ENCODE measurements at regions not wholly inside any gene's neighbourhood (a gene's known extent, or its start where the extent isn't known, plus 50 kb on each side); places are given as distances from the start of the nearest gene placed in this dataset.

DNA sequence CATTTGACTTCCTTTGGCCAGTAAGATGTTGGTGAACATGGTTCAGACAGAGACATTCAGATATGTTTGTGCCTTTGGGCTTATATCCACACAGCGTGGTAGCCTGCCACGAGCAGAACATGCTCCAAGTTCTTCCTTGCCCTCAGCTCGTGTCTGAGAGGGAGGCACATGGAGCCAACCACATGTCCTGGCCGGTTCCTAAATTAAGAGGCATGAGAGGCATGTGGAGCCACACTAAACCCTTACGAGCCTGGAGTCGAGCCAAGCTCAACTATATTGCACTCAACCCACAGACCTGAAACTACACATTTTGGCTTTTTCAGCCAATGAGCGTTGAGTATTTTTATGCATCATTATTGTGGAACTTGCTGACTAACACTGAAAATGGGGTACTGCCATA is 133.7 kb upstream of the KCNK1 start:
- Mint-ChIP-seq H3K27ac (no peak overlapping the region), H3K9me3 (no peaks in the 10 kb centered on the region), H3K36me3 (peaks cover 0 to 4% (median 0%) of the 10 kb centered on the region in 3 donors), H3K4me1 (no peaks in the 10 kb centered on the region), H3K27me3 (peaks cover 4 to 30% of the 10 kb centered on the region in 2 donors), H3K4me3 (no peak overlapping the region)
- Histone ChIP-seq H3K9me3 (ENCODE audit: low read length) (no peaks in the 10 kb centered on the region), H3K4me3 (ENCODE audit: low read length) (no peak overlapping the region), H3K36me3 (ENCODE audit: insufficient read depth, low read length) (no peaks in the 10 kb centered on the region), H3K4me1 (ENCODE audit: insufficient read depth, low read length) (no peaks in the 10 kb centered on the region), H3K27me3 (ENCODE audit: insufficient read depth, low read length, poor library complexity, severe bottlenecking) (no peaks in the 10 kb centered on the region), H3K27ac (ENCODE audit: low read depth, low read length) (no peak overlapping the region)
- ChIA-PET CTCF (no interaction called here), POLR2A (no interaction called here)
- no peak for DNase-seq

DNA sequence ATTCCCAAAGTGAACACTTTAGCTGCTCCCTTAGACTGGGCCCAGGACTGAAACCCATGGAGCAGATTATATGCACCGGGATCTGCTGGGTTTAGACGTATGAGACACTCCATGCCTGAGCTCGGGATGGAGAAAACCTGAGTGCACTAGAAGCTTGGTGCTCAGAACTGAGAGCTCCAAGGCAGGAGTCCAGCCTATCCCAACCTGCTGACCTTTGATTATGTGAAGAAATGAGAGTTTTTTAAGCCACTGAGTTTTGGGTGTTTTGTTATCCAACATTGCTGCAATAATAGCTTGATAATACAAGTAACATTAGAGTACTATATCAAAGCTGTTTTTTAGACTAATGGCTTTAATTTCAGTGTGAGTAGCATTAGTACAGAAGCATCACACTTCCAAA is 131.5 kb upstream of the KCNK1 start:
- H3K4me3 ChIP-seq (ENCODE audit: low read length), result no peak overlapping the region
- no peaks in the 10 kb centered on the region for H3K4me1 ChIP-seq (ENCODE audit: insufficient read depth, low read length)
- H3K27me3 Mint-ChIP-seq, result peaks cover 4 to 25% of the 10 kb centered on the region in 2 donors
- H3K27ac ChIP-seq (ENCODE audit: low read depth, low read length), result no peak overlapping the region
- no peaks in the 10 kb centered on the region for H3K4me1 Mint-ChIP-seq
- H3K36me3 ChIP-seq (ENCODE audit: insufficient read depth, low read length), result no peaks in the 10 kb centered on the region
- H3K9me3 ChIP-seq (ENCODE audit: low read length), result no peaks in the 10 kb centered on the region
- no peak overlapping the region for H3K27ac Mint-ChIP-seq
- no peaks in the 10 kb centered on the region for H3K9me3 Mint-ChIP-seq
- ChIA-PET CTCF (no interaction called here), POLR2A (no interaction called here)
- peaks cover 0 to 4% (median 0%) of the 10 kb centered on the region in 3 donors for H3K36me3 Mint-ChIP-seq
- DNase-seq, result no peak
- no peak overlapping the region for H3K4me3 Mint-ChIP-seq
- H3K27me3 ChIP-seq (ENCODE audit: insufficient read depth, low read length, poor library complexity, severe bottlenecking), result no peaks in the 10 kb centered on the region

DNA sequence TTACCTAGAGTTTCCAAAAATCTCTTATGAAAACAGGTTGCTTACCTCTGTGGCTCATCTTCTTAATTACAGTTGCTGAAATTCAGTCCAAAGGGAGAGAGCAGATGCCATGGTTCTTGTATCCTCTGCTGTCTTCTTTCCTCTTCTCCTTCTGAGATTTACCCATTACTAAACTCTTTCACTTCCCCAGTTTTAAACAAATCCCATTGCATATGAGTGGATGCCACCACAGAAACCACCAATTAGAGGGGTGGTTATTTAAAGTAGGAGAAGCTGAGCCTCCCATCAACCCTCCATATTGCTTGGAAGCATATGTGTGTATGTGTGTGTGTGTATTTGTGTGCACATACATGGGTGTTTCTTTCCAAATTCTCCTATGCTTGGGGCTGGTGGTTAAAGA is 128.5 kb upstream of the KCNK1 start:
- Histone ChIP-seq H3K27me3 (ENCODE audit: insufficient read depth, low read length, poor library complexity, severe bottlenecking) (no peaks in the 10 kb centered on the region), H3K9me3 (ENCODE audit: low read length) (no peaks in the 10 kb centered on the region), H3K4me3 (ENCODE audit: low read length) (no peak overlapping the region), H3K27ac (ENCODE audit: low read depth, low read length) (no peak overlapping the region), H3K36me3 (ENCODE audit: insufficient read depth, low read length) (no peaks in the 10 kb centered on the region), H3K4me1 (ENCODE audit: insufficient read depth, low read length) (no peaks in the 10 kb centered on the region)
- POLR2A ChIA-PET, result no interaction called here
- DNase-seq, result no peak
- peaks cover 3 to 28% of the 10 kb centered on the region in 2 donors for H3K27me3 Mint-ChIP-seq
- H3K4me1 Mint-ChIP-seq, result no peaks in the 10 kb centered on the region
- H3K27ac Mint-ChIP-seq, result no peak overlapping the region
- H3K4me3 Mint-ChIP-seq, result no peak overlapping the region
- peaks cover 0 to 4% (median 0%) of the 10 kb centered on the region in 3 donors for H3K36me3 Mint-ChIP-seq
- CTCF ChIA-PET, result no interaction called here
- H3K9me3 Mint-ChIP-seq, result no peaks in the 10 kb centered on the region

DNA sequence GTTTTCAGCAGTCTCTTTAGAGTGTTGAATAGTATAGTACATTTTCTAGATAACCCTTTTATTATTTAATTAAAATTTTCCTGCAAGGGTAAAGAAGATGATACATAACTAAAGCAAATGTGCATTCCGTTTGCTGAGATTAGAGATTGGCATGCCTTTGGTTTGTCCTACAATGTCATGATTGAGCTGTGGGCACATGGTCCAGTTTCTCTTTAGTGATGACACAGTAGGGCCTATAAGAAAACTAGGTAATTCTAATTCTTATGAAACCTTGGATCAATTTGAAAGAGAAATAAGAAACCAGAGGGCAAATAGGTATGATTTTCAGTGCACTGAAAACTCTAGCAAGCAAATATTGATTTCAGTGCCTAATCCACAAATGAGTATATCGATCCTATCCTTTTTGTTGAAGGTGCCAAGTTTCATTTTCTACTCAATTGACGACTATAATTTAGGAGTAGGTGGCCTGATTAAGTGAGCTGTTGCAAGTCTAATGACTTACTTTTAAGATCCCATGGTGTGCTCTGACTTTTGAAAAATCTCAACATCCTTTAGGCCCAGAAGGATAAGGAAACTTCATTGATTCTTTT is 128.0 kb upstream of the KCNK1 start:
- CTCF ChIA-PET, result no interaction called here

DNA sequence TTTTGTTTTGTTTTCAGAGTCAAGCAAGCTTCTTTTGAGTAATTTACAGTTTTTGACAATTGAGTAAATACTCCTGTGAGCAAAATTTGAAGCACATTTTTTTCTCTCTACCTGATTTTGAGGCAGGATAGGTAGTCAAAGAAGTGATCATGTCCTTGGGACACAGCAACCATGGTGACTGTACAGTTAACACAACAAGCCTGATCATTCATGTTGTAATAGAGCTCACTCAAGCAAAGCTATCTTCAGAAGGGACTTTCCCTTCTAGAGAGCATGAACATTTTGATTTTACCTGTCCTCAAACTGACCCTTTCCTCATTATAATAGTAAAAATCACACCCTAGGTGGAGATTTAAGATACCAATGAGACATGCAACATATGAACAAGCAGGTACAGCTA is 126.5 kb upstream of the KCNK1 start:
- DNase-seq, result no peak
- Histone ChIP-seq H3K27me3 (ENCODE audit: insufficient read depth, low read length, poor library complexity, severe bottlenecking) (no peaks in the 10 kb centered on the region), H3K27ac (ENCODE audit: low read depth, low read length) (no peak overlapping the region), H3K4me3 (ENCODE audit: low read length) (no peak overlapping the region), H3K4me1 (ENCODE audit: insufficient read depth, low read length) (no peaks in the 10 kb centered on the region), H3K9me3 (ENCODE audit: low read length) (no peaks in the 10 kb centered on the region), H3K36me3 (ENCODE audit: insufficient read depth, low read length) (no peaks in the 10 kb centered on the region)
- ChIA-PET CTCF (no interaction called here), POLR2A (no interaction called here)
- Mint-ChIP-seq H3K4me3 (no peak overlapping the region), H3K4me1 (no peaks in the 10 kb centered on the region), H3K27ac (no peak overlapping the region), H3K9me3 (no peaks in the 10 kb centered on the region), H3K27me3 (peaks cover 3 to 26% of the 10 kb centered on the region in 2 donors), H3K36me3 (peaks cover 0 to 4% (median 0%) of the 10 kb centered on the region in 3 donors)

More for the DNA sequence above, 128.0 kb upstream of the KCNK1 start:
- Histone ChIP-seq H3K27me3 (ENCODE audit: insufficient read depth, low read length, poor library complexity, severe bottlenecking) (no peaks in the 10 kb centered on the region), H3K27ac (ENCODE audit: low read depth, low read length) (no peak overlapping the region), H3K9me3 (ENCODE audit: low read length) (no peaks in the 10 kb centered on the region), H3K4me3 (ENCODE audit: low read length) (no peak overlapping the region), H3K36me3 (ENCODE audit: insufficient read depth, low read length) (no peaks in the 10 kb centered on the region), H3K4me1 (ENCODE audit: insufficient read depth, low read length) (no peaks in the 10 kb centered on the region)
- no peak for DNase-seq
- H3K36me3 Mint-ChIP-seq, result peaks cover 0 to 4% (median 0%) of the 10 kb centered on the region in 3 donors
- no peaks in the 10 kb centered on the region for H3K9me3 Mint-ChIP-seq
- no peak overlapping the region for H3K27ac Mint-ChIP-seq
- peaks cover 3 to 28% of the 10 kb centered on the region in 2 donors for H3K27me3 Mint-ChIP-seq
- no peak overlapping the region for H3K4me3 Mint-ChIP-seq
- no peaks in the 10 kb centered on the region for H3K4me1 Mint-ChIP-seq
- POLR2A ChIA-PET, result no interaction called here

DNA sequence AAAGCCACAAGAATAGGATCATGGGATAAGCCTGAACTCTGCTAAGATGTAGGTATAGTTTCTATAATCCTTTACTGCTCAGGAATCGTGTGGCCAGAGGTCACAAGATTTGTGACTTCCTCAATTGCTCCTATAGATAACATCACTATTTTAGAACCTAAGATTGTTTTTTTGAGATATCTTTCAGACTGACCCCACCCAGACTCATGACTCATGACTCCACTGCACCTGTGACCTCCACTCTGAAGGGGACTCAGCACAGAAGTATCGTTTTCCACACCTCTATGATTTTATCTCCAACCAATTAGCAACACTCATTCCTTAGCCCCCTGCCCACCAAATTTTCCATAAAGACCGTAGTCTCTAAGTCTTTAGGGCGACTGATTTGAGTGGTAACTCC is 124.5 kb upstream of the KCNK1 start:
- no peak overlapping the region for H3K27ac Mint-ChIP-seq
- no peaks in the 10 kb centered on the region for H3K9me3 Mint-ChIP-seq
- H3K4me1 ChIP-seq (ENCODE audit: insufficient read depth, low read length), result no peaks in the 10 kb centered on the region
- DNase-seq, result no peak
- H3K4me3 Mint-ChIP-seq, result no peak overlapping the region
- H3K36me3 ChIP-seq (ENCODE audit: insufficient read depth, low read length), result no peaks in the 10 kb centered on the region
- H3K27me3 Mint-ChIP-seq, result peaks cover 3 to 26% of the 10 kb centered on the region in 2 donors
- H3K9me3 ChIP-seq (ENCODE audit: low read length), result no peaks in the 10 kb centered on the region
- CTCF ChIA-PET, result no interaction called here
- no peak overlapping the region for H3K27ac ChIP-seq (ENCODE audit: low read depth, low read length)
- H3K27me3 ChIP-seq (ENCODE audit: insufficient read depth, low read length, poor library complexity, severe bottlenecking), result no peaks in the 10 kb centered on the region
- POLR2A ChIA-PET, result no interaction called here
- H3K4me1 Mint-ChIP-seq, result no peaks in the 10 kb centered on the region
- no peak overlapping the region for H3K4me3 ChIP-seq (ENCODE audit: low read length)
- no peaks in the 10 kb centered on the region for H3K36me3 Mint-ChIP-seq

DNA sequence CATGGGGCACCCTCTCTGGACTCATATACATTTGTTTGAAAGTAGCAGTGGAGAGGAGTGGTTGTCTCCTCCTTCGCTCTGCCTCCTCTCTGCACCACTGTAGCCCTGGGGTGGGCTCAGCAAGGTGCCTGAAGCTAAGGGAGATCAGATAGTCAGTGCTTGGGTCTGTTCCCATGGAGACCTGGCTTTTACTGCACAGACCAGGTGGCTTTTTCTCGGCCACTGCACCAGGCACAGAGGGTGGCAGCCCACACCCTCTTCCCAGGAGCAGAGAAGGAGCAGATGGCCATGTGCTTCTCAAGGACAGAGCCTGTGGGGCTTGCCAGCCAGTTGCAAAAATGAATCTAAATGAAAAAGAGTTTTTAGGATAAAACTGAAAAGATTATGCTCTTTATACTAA is 123.4 kb upstream of the KCNK1 start:
- H3K4me1 Mint-ChIP-seq, result no peaks in the 10 kb centered on the region
- H3K4me3 ChIP-seq (ENCODE audit: low read length), result no peak overlapping the region
- H3K27ac ChIP-seq (ENCODE audit: low read depth, low read length), result no peak overlapping the region
- no peaks in the 10 kb centered on the region for H3K36me3 Mint-ChIP-seq
- no peaks in the 10 kb centered on the region for H3K9me3 ChIP-seq (ENCODE audit: low read length)
- ChIA-PET POLR2A (no interaction called here), CTCF (no interaction called here)
- no peak overlapping the region for H3K4me3 Mint-ChIP-seq
- H3K9me3 Mint-ChIP-seq, result no peaks in the 10 kb centered on the region
- DNase-seq, result no peak
- H3K27me3 ChIP-seq (ENCODE audit: insufficient read depth, low read length, poor library complexity, severe bottlenecking), result no peaks in the 10 kb centered on the region
- no peaks in the 10 kb centered on the region for H3K36me3 ChIP-seq (ENCODE audit: insufficient read depth, low read length)
- peaks cover 3 to 26% of the 10 kb centered on the region in 2 donors for H3K27me3 Mint-ChIP-seq
- H3K27ac Mint-ChIP-seq, result no peak overlapping the region
- H3K4me1 ChIP-seq (ENCODE audit: insufficient read depth, low read length), result no peaks in the 10 kb centered on the region

DNA sequence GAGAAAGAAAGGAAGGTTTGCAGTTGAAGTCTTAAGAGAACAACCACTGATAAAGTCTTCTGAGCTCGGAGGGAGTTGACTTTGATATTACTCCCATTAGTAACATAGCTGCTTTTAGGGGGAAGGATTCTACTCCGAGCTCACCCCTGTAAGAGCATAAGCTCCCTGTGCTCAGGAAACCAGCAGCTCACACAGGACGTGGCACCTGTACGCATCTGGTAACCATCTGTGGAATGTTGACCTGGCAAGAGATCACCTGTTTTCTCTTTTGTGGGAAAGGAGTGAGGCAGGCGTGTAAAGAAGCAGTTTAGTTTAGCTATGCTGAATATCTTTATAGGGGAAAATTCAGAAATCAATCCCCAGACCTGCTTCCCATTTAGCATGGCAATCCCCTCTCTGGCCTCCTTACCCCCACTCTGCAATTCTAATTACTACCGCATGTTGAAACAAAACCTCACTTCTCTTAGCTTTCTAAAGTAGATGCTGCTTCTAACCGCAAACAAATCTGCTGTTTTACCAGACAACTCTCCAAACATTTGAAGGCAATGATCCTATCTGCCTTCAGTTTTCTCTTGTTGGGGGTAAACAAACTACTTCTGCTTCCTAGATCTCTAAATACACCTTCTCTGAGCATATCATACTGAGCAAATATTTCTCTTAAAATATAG is 121.8 kb upstream of the KCNK1 start:
- H3K36me3 Mint-ChIP-seq, result no peaks in the 10 kb centered on the region
- CTCF ChIA-PET, result no interaction called here

More for the DNA sequence above, 121.8 kb upstream of the KCNK1 start:
- H3K27ac Mint-ChIP-seq, result no peak overlapping the region
- H3K9me3 Mint-ChIP-seq, result no peaks in the 10 kb centered on the region
- Histone ChIP-seq H3K4me3 (ENCODE audit: low read length) (no peak overlapping the region), H3K9me3 (ENCODE audit: low read length) (no peaks in the 10 kb centered on the region), H3K27me3 (ENCODE audit: insufficient read depth, low read length, poor library complexity, severe bottlenecking) (no peaks in the 10 kb centered on the region), H3K27ac (ENCODE audit: low read depth, low read length) (no peak overlapping the region), H3K4me1 (ENCODE audit: insufficient read depth, low read length) (no peaks in the 10 kb centered on the region), H3K36me3 (ENCODE audit: insufficient read depth, low read length) (no peaks in the 10 kb centered on the region)
- no peak for DNase-seq
- POLR2A ChIA-PET, result no interaction called here
- no peak overlapping the region for H3K4me3 Mint-ChIP-seq
- H3K27me3 Mint-ChIP-seq, result peaks cover 5 to 27% of the 10 kb centered on the region in 2 donors
- no peaks in the 10 kb centered on the region for H3K4me1 Mint-ChIP-seq
